MG63 (cell line): ENCODE measurements at regions not wholly inside any gene's neighbourhood (a gene's known extent, or its start where the extent isn't known, plus 50 kb on each side); places are given as distances from the start of the nearest gene placed in this dataset.

ENCODE experiments used
- DNase-seq: peaks from one replicate; pipeline ENCODE4 v3.0.0-alpha.2; 2020
- H3K27me3 ChIP-seq: fragments of 250-450 bp; sonication (Bioruptor Pico); 2 replicates; pipeline ENCODE4 v1.5.1; 2020; ENCODE audit warnings: mild to moderate bottlenecking, moderate library complexity
- H3K36me3 ChIP-seq: fragments of 250-450 bp; sonication (Bioruptor Pico); 2 replicates; pipeline ENCODE4 v1.5.1; 2020; ENCODE audit warnings: mild to moderate bottlenecking, moderate library complexity
- H3K4me3 ChIP-seq: fragments of 250-450 bp; sonication (Bioruptor Pico); 2 replicates; pipeline ENCODE4 v1.5.1; 2020; ENCODE audit warnings: mild to moderate bottlenecking, moderate library complexity
- H3K9me3 ChIP-seq: fragments of 250-450 bp; sonication (Bioruptor Pico); 2 replicates; pipeline ENCODE4 v1.5.1; 2020; ENCODE audit warnings: mild to moderate bottlenecking, moderate library complexity

DNA sequence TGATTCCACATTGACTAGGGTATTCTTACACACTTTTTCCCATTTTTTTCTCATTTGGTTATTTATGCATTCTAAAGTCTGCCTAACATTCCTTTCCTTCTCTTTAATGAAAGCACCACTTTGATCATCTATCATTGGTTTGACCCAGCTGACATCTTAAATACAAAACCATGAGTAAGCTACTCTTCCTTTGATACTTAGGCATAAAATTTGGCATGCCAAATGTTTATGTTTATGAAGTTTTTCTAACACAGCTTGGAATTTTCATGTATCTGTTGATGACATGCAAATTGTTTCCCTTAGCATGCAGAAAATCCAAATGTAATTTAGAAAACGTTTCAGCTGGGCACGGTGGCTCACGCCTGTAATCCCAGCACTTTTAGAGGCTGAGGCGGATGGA, 534.9 kb downstream of the QKI start:
- no peak overlapping the region for H3K4me3 ChIP-seq
- no peak for DNase-seq
- no peaks in the 10 kb centered on the region for H3K27me3 ChIP-seq
- H3K9me3 ChIP-seq = no peaks in the 10 kb centered on the region
- H3K36me3 ChIP-seq = no peaks in the 10 kb centered on the region

- Histone ChIP-seq H3K9me3 (no peaks in the 10 kb centered on the region), H3K27me3 (no peaks in the 10 kb centered on the region), H3K4me3 (no peak overlapping the region), H3K36me3 (no peaks in the 10 kb centered on the region)
- no peak for DNase-seq
Measured at GRCh38 chr6:163948250-163948649, 533.7 kb downstream of the QKI start.

DNA sequence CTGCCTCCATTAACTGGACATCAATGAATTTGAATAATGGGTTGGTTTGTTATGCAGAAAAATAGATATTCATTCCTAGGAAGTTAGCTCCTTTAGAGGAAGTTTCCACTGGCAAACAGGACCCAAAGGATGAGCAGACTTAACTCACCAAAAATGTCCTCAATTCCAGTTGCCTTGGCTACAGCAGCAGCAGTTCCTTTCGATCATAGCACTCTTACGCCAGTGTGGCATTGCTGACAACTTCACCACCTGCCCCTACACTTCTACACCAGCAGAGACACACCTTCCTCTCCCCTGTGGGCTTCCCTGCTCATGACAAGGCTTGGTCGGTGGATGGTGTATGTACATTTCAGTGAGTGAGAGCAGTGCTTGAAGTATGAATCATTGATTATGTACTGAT, 532.8 kb downstream of the QKI start:
- Histone ChIP-seq H3K36me3 (no peaks in the 10 kb centered on the region), H3K4me3 (no peak overlapping the region), H3K9me3 (no peaks in the 10 kb centered on the region), H3K27me3 (no peaks in the 10 kb centered on the region)
- no peak for DNase-seq

DNA sequence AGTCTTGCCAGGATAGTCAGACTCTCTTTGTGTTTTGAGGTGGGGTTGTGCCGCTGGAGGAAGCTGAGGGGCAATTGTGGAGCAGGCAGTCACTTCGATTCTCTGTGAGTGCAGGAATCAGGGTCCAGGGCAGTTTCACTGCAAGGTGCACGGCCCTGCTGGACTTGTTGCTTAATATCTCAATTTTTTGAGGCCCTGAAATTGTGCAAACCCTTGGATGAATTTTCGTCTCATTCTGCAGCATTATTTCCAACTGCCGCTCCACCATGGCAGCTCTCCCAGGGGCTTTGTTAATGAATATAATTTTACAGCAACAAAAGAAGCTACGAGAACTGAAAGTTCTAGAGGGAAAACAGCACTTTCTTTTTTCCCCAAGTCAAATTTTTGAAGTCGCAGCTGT, 531.9 kb downstream of the QKI start:
- DNase-seq = no peak
- no peaks in the 10 kb centered on the region for H3K27me3 ChIP-seq
- no peaks in the 10 kb centered on the region for H3K9me3 ChIP-seq
- H3K4me3 ChIP-seq = no peak overlapping the region
- H3K36me3 ChIP-seq = no peaks in the 10 kb centered on the region

- H3K36me3 ChIP-seq = no peaks in the 10 kb centered on the region
- H3K9me3 ChIP-seq = no peaks in the 10 kb centered on the region
- no peak for DNase-seq
- H3K27me3 ChIP-seq = no peaks in the 10 kb centered on the region
- no peak overlapping the region for H3K4me3 ChIP-seq
Measured at GRCh38 chr6:163945808-163946207, 531.3 kb downstream of the QKI start.

DNA sequence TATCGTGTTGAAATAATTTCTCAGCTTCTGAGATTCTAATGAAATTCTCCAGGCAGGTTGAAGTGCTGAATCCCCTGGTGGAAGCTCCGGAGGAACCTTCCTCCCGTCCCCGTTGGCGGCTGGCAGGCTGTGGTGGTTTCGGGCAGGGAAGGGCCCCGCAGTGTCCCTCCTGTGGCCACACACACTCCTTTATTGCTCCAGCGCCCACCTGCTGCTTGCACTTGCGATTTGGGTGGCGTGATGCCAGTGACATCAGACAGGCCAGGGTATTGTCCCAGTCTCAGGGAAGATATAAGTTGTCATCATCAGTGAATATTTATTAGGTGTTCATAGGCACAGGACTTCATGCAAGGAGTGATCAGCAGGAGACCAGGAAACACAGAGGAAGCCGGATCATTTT, 530.4 kb downstream of the QKI start:
- no peaks in the 10 kb centered on the region for H3K36me3 ChIP-seq
- no peaks in the 10 kb centered on the region for H3K9me3 ChIP-seq
- no peak for DNase-seq
- H3K4me3 ChIP-seq = no peak overlapping the region
- H3K27me3 ChIP-seq = no peaks in the 10 kb centered on the region

- Histone ChIP-seq H3K9me3 (no peaks in the 10 kb centered on the region), H3K4me3 (no peak overlapping the region), H3K27me3 (no peaks in the 10 kb centered on the region), H3K36me3 (no peaks in the 10 kb centered on the region)
- DNase-seq = peak; percentile 63
Measured at GRCh38 chr6:163943607-163944385, 529.3 kb downstream of the QKI start.

DNA sequence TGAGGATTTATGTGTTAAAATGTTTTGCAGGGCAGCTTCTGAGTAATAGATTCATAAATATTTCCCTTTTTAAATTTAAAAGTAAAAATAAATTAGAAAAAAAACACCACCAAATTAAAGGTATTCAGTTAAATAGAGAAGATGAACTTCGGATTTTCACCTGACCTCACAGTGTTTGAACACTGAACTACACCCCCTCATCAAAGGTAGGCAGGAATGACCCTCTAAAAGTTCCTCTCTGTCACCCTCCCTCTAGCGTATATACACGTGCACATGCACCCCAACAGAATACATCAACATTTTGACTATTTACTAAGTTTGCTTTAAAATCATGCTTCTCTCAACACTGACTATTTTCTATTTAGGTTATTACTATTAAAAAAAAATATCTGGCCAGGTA, 528.3 kb downstream of the QKI start:
- Histone ChIP-seq H3K9me3 (no peaks in the 10 kb centered on the region), H3K36me3 (no peaks in the 10 kb centered on the region), H3K27me3 (no peaks in the 10 kb centered on the region), H3K4me3 (no peak overlapping the region)
- no peak for DNase-seq

DNA sequence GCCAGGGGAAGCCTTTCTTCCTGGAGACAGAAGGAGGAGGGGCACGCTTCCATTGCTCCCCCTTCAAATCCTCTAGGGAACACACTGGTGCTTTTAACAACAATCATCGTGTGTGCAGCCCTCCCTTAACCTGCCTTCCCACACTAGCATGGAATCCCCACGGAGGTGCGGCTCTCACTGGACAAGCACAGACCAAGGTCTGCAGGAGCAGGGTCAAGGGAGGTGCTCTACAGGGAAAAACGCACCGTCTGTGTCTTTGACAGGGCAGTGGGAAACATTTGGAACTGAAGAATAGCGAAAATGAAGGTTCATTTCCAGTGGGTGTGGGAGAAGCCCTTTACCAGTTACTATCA, 527.1 kb downstream of the QKI start:
- Histone ChIP-seq H3K9me3 (no peaks in the 10 kb centered on the region), H3K27me3 (no peaks in the 10 kb centered on the region), H3K36me3 (no peaks in the 10 kb centered on the region), H3K4me3 (no peak overlapping the region)
- no peak for DNase-seq

- no peak for DNase-seq
- H3K27me3 ChIP-seq = no peaks in the 10 kb centered on the region
- H3K9me3 ChIP-seq = no peaks in the 10 kb centered on the region
- H3K4me3 ChIP-seq = no peak overlapping the region
- H3K36me3 ChIP-seq = no peaks in the 10 kb centered on the region
Measured at GRCh38 chr6:163940705-163941623, 526.4 kb downstream of the QKI start.

GRCh38 chr6:163937071-163937470, 522.6 kb downstream of the QKI start:
- H3K9me3 ChIP-seq = no peaks in the 10 kb centered on the region
- no peak for DNase-seq
- H3K4me3 ChIP-seq = no peak overlapping the region
- no peaks in the 10 kb centered on the region for H3K36me3 ChIP-seq
- no peaks in the 10 kb centered on the region for H3K27me3 ChIP-seq

DNA sequence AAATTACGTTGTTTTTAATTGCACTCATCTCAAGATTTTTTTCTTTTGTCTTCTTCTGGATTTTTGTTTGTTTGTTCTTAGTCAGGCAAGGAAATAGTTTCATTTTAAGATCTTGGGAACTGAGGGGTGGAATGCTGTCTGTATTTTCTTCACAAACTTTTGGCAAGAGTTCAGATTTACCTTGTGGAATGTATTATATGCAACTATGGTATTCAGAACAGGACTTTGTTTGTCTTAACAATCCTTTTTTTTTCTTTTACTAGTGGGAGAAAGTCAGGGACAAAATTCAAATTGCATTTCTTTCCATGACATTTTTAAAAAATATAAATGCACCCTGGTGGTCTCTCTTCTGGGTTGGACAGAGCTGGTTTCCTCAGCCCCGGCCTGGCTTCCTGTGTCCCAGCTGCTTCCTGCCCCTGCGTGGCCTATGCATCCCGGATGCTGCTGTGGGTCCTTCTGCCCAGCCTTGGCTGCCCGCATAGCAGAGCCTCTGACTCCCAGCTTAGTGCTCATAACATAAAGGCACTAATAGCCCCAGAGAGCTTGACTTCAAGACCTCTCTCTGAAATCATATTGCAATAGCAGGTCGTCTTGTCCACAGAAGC, 520.7 kb downstream of the QKI start:
- DNase-seq = no peak
- Histone ChIP-seq H3K27me3 (no peaks in the 10 kb centered on the region), H3K36me3 (no peaks in the 10 kb centered on the region), H3K4me3 (no peak overlapping the region), H3K9me3 (no peaks in the 10 kb centered on the region)

DNA sequence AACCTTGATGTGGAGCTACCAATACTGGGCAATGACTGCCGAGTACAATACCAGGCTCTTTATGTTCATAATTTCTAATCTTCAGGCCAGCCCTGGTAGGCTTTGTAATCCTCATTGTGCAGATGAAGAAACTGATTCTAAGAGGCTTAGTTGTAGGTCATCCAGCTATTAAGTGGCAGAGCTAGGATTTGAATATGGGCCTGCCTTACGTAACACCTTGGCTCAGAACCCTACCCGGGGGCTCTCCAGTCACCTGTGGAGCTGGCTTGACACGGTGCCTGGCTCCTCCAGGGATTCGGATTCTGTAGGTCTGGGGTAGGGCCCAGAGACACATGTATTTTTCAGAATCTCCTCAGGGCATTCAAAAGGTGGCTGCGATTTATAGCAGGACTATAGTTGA, 515.5 kb downstream of the QKI start:
- no peak for DNase-seq
- no peak overlapping the region for H3K4me3 ChIP-seq
- no peaks in the 10 kb centered on the region for H3K9me3 ChIP-seq
- H3K27me3 ChIP-seq = no peaks in the 10 kb centered on the region
- H3K36me3 ChIP-seq = no peaks in the 10 kb centered on the region

DNA sequence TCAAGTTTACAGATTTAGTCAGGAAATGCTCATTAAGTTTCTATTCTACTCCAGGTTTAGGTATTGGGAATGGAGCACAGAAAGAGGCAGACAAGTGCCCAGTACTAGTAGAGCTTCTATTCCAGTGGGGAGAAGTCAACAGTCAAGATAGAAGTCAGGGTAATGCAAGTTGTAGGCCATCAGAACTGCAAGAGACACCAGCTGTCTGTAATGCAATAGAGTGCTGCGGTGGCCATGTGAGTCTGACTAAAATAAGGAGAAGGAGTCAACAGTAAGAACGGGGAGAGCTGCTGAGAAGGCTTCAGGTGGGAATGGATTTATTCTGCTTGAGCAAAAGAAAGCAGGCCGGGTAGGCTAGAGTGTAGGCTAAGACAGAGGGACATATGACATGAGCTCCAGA, 515.0 kb downstream of the QKI start:
- H3K4me3 ChIP-seq = no peak overlapping the region
- H3K9me3 ChIP-seq = no peaks in the 10 kb centered on the region
- no peak for DNase-seq
- no peaks in the 10 kb centered on the region for H3K27me3 ChIP-seq
- no peaks in the 10 kb centered on the region for H3K36me3 ChIP-seq

- DNase-seq = peak; percentile 84
- no peaks in the 10 kb centered on the region for H3K36me3 ChIP-seq
- no peak overlapping the region for H3K4me3 ChIP-seq
- no peaks in the 10 kb centered on the region for H3K27me3 ChIP-seq
- H3K9me3 ChIP-seq = no peaks in the 10 kb centered on the region
Measured at GRCh38 chr6:163926642-163927041, 512.1 kb downstream of the QKI start.

GRCh38 chr6:163925839-163926238, 511.3 kb downstream of the QKI start:
- Histone ChIP-seq H3K9me3 (no peaks in the 10 kb centered on the region), H3K4me3 (no peak overlapping the region), H3K27me3 (no peaks in the 10 kb centered on the region), H3K36me3 (no peaks in the 10 kb centered on the region)
- no peak for DNase-seq

- DNase-seq = no peak
- Histone ChIP-seq H3K4me3 (no peak overlapping the region), H3K27me3 (no peaks in the 10 kb centered on the region), H3K9me3 (no peaks in the 10 kb centered on the region), H3K36me3 (no peaks in the 10 kb centered on the region)
Measured at GRCh38 chr6:163923658-163924411, 509.3 kb downstream of the QKI start.
